ENCODE measurements at regions not wholly inside any gene's neighbourhood (a gene's known extent, or its start where the extent isn't known, plus 50 kb on each side); places are given as distances from the start of the nearest gene placed in this dataset.

GRCh38 chr17:77697480-77698400, 260.8 kb upstream of the TNRC6C start:
- no peak for DNase-seq (ENCODE audit: low read depth in 3 of 3)

GRCh38 chr17:77698903-77699623, 259.4 kb upstream of the TNRC6C start:
- no peak for DNase-seq (ENCODE audit: low read depth in 3 of 3)

GRCh38 chr17:77700165-77700881, 258.2 kb upstream of the TNRC6C start:
- DNase-seq (ENCODE audit: low read depth in 3 of 3), result no peak

GRCh38 chr17:77701996-77702395, 256.5 kb upstream of the TNRC6C start:
- no peak for DNase-seq (ENCODE audit: low read depth in 3 of 3)

GRCh38 chr17:77704048-77704815, 254.3 kb upstream of the TNRC6C start:
- no peak for DNase-seq (ENCODE audit: low read depth in 3 of 3)

GRCh38 chr17:77706938-77707337, 251.6 kb upstream of the TNRC6C start:
- no peak for DNase-seq (ENCODE audit: low read depth in 3 of 3)

- no peak for DNase-seq (ENCODE audit: low read depth in 3 of 3)
Observed at GRCh38 chr17:77707546-77707945, 251.0 kb upstream of the TNRC6C start.

- DNase-seq (ENCODE audit: low read depth in 3 of 3), result no peak
Observed at GRCh38 chr17:77708049-77708448, 250.5 kb upstream of the TNRC6C start.

- DNase-seq (ENCODE audit: low read depth in 3 of 3), result no peak
Observed at GRCh38 chr17:77708936-77709335, 249.6 kb upstream of the TNRC6C start.

- no peak for DNase-seq (ENCODE audit: low read depth in 3 of 3)
Observed at GRCh38 chr17:77709594-77709993, 248.9 kb upstream of the TNRC6C start.

- no peak for DNase-seq (ENCODE audit: low read depth in 3 of 3)
Observed at GRCh38 chr17:77712578-77712977, 245.9 kb upstream of the TNRC6C start.

GRCh38 chr17:77716289-77716926, 242.1 kb upstream of the TNRC6C start:
- no peak for DNase-seq (ENCODE audit: low read depth in 3 of 3)

GRCh38 chr17:77717941-77718668, 240.4 kb upstream of the TNRC6C start:
- no peak for DNase-seq (ENCODE audit: low read depth in 3 of 3)

GRCh38 chr17:77718669-77718961, 239.9 kb upstream of the TNRC6C start:
- DNase-seq (ENCODE audit: low read depth in 3 of 3), result no peak

GRCh38 chr17:77719806-77720205, 238.7 kb upstream of the TNRC6C start:
- DNase-seq (ENCODE audit: low read depth in 3 of 3), result no peak

GRCh38 chr17:77720946-77721845, 237.3 kb upstream of the TNRC6C start:
- DNase-seq (ENCODE audit: low read depth in 3 of 3), result no peak

GRCh38 chr17:77721846-77722160, 236.7 kb upstream of the TNRC6C start:
- no peak for DNase-seq (ENCODE audit: low read depth in 3 of 3)

- no peak for DNase-seq (ENCODE audit: low read depth in 3 of 3)
Observed at GRCh38 chr17:77722366-77722765, 236.1 kb upstream of the TNRC6C start.

- no peak for DNase-seq (ENCODE audit: low read depth in 3 of 3)
Observed at GRCh38 chr17:77723071-77723908, 235.2 kb upstream of the TNRC6C start.

All from stimulated activated CD4-positive, alpha-beta T cell treated with anti-CD3 and anti-CD28 coated beads, TNF-alpha, amount 100 ng/mL, for 48 hours (primary cell).